Nephron progenitor cell (in vitro differentiated cells): ENCODE measurements at regions not wholly inside any gene's neighbourhood (a gene's known extent, or its start where the extent isn't known, plus 50 kb on each side); places are given as distances from the start of the nearest gene placed in this dataset.
A peak's percentile ranks its signal among the peaks of the same experiment; 100 is the strongest.

ENCODE experiments used
- DNase-seq: peaks from one replicate; pipeline ENCODE4 v3.0.0; 2021
- H3K27ac Mint-ChIP-seq: 2 replicates; pipeline ENCODE4 v1.8.0; 2021; ENCODE audit warnings: mild to moderate bottlenecking, moderate library complexity, mixed read lengths
- H3K27me3 Mint-ChIP-seq: 2 replicates; pipeline ENCODE4 v1.8.0; 2021; ENCODE audit warnings: mild to moderate bottlenecking, low read depth, mixed read lengths; ENCODE audit not compliant: poor library complexity
- H3K36me3 Mint-ChIP-seq: 2 replicates; pipeline ENCODE4 v1.8.0; 2021; ENCODE audit warnings: low read depth, mixed read lengths
- H3K4me1 Mint-ChIP-seq: 2 replicates; pipeline ENCODE4 v1.8.0; 2021; ENCODE audit warnings: mixed read lengths
- H3K4me3 Mint-ChIP-seq: 2 replicates; pipeline ENCODE4 v1.8.0; 2021; ENCODE audit warnings: mild to moderate bottlenecking, moderate library complexity, mixed read lengths
- H3K9me3 Mint-ChIP-seq: 2 replicates; pipeline ENCODE4 v1.8.0; 2021; ENCODE audit warnings: mild to moderate bottlenecking, moderate library complexity, mixed read lengths
- CTCF ChIP-seq: fragments of 200-600 bp; sonication (generic); IDR thresholded peaks from 2 replicates; pipeline ENCODE4 v1.5.0; 2021; ENCODE audit warnings: antibody characterized with exemption

GRCh38 chr5:99138911-99139310 lies 210.1 kb upstream of the CHD1 start:
- Mint-ChIP-seq H3K27ac (no peak overlapping the region), H3K9me3 (peaks cover 20% of the 10 kb centered on the region), H3K36me3 (peaks cover 5% of the 10 kb centered on the region), H3K4me1 (no peaks in the 10 kb centered on the region), H3K4me3 (no peak overlapping the region), H3K27me3 (no peaks in the 10 kb centered on the region)
- TF ChIP-seq CTCF, result no peak
- no peak for DNase-seq

GRCh38 chr5:99133921-99134320 lies 205.1 kb upstream of the CHD1 start:
- Mint-ChIP-seq H3K27me3 (no peaks in the 10 kb centered on the region), H3K27ac (no peak overlapping the region), H3K4me3 (no peak overlapping the region), H3K9me3 (no peaks in the 10 kb centered on the region), H3K36me3 (no peaks in the 10 kb centered on the region), H3K4me1 (no peaks in the 10 kb centered on the region)
- no peak for DNase-seq
- TF ChIP-seq CTCF, result no peak

- Mint-ChIP-seq H3K36me3 (no peaks in the 10 kb centered on the region), H3K4me1 (no peaks in the 10 kb centered on the region), H3K27ac (peak overlapping the region; percentile 79), H3K4me3 (no peak overlapping the region), H3K27me3 (no peaks in the 10 kb centered on the region), H3K9me3 (no peaks in the 10 kb centered on the region)
- DNase-seq, result no peak
- no peak for TF ChIP-seq CTCF
Observed at GRCh38 chr5:99129768-99130501, 201.1 kb upstream of the CHD1 start.

- H3K9me3 Mint-ChIP-seq, result no peaks in the 10 kb centered on the region
- no peak overlapping the region for H3K4me3 Mint-ChIP-seq
- peaks cover 2% of the 10 kb centered on the region for H3K27me3 Mint-ChIP-seq
- no peak overlapping the region for H3K27ac Mint-ChIP-seq
- H3K4me1 Mint-ChIP-seq, result no peaks in the 10 kb centered on the region
- DNase-seq, result no peak
- H3K36me3 Mint-ChIP-seq, result no peaks in the 10 kb centered on the region
- TF ChIP-seq CTCF, result no peak
Observed at GRCh38 chr5:99122976-99123375, 194.2 kb upstream of the CHD1 start.

- no peak overlapping the region for H3K4me3 Mint-ChIP-seq
- TF ChIP-seq CTCF, result no peak
- H3K27me3 Mint-ChIP-seq, result peaks cover 2% of the 10 kb centered on the region
- H3K9me3 Mint-ChIP-seq, result no peaks in the 10 kb centered on the region
- no peak for DNase-seq
- no peak overlapping the region for H3K27ac Mint-ChIP-seq
- no peaks in the 10 kb centered on the region for H3K36me3 Mint-ChIP-seq
- no peaks in the 10 kb centered on the region for H3K4me1 Mint-ChIP-seq
Observed at GRCh38 chr5:99119326-99119725, 190.5 kb upstream of the CHD1 start.

GRCh38 chr5:99116526-99116925 lies 187.7 kb upstream of the CHD1 start:
- Mint-ChIP-seq H3K4me3 (no peak overlapping the region), H3K27ac (no peak overlapping the region), H3K27me3 (peaks cover 6% of the 10 kb centered on the region), H3K36me3 (no peaks in the 10 kb centered on the region), H3K4me1 (no peaks in the 10 kb centered on the region), H3K9me3 (no peaks in the 10 kb centered on the region)
- no peak for TF ChIP-seq CTCF
- no peak for DNase-seq
